GM19324 (cell line): ENCODE measurements at regions not wholly inside any gene's neighbourhood (a gene's known extent, or its start where the extent isn't known, plus 50 kb on each side); places are given as distances from the start of the nearest gene placed in this dataset.

Experiments
- ATAC-seq: cut with Tn5 transposase; IDR thresholded peaks from one replicate; pipeline ENCODE4 v1.9.1; 2021; ENCODE audit warnings: mild to moderate bottlenecking, moderate library complexity; ENCODE audit not compliant: unreplicated experiment, low FRiP score

DNA sequence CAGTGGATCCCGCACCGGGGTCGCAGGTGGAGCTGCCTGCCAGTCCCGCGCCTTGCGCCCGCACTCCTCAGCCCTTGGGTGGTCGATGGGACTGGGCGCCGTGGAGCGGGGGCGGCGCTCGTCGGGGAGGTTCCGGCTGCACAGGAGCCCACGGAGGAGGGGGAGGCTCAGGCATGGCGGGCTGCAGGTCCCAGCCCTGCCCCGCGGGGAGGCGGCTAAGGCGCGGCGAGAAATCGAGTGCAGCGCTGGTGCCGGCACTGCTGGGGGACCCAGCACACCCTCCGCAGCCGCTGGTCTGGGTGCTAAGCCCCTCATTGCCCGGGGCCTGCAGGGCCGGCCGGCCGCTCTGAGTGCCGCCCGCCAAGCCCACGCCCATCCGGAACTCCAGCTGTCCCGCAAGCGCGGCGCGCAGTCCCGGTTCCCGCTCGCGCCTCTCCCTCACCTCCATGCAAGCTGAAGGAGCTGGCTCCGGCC lies 120.6 kb upstream of the MEF2C start:
- ATAC-seq, result no peak

GRCh38 chr5:88999853-89000252 lies 116.9 kb upstream of the MEF2C start:
- ATAC-seq, result no peak

- no peak for ATAC-seq
These were observed 115.0 kb upstream of the MEF2C start for GRCh38 chr5:88997937-88998336.

DNA sequence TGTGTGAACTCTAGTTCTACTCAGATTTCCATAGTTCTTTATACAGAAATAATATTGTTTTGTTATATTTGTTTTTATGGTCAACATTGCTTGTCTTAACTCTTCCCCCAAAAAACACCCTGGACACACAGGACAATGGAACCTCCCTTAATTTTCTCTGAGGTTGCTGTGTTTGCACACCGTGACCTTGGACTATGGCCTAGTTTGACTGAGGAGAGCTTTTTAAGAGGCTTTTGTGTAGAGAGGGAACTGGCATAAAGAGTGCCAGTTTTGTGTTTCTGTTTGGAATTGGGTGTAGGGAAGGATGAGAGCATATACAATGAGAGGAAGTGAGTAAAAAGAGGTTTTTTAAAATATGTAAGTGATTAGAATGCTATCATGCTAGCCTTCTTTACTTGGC lies 101.1 kb upstream of the MEF2C start:
- no peak for ATAC-seq

GRCh38 chr5:88979726-88980125 lies 96.7 kb upstream of the MEF2C start:
- no peak for ATAC-seq

DNA sequence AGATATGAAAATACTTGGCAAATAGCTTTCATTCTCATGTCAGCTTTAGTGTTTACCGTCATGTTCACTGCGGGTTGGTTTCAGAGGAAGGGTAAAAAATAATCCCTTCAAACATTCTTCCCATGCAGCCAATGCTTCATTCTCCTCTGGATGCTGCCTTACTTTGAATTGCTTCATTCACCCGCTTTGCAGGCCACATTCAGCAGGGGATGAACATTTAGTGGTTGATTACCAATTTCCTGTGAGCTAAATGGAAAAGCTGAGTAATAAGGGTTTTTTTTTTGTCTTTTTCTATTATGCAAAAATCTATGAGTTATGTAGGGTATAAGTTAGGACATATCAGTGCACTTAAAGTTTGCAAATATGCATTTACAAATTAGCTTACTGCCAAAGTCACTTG lies 96.3 kb upstream of the MEF2C start:
- ATAC-seq, result peak; percentile 74

- no peak for ATAC-seq
These were observed 93.9 kb upstream of the MEF2C start for GRCh38 chr5:88976914-88977313.

- ATAC-seq, result peak; percentile 53
These were observed 84.9 kb upstream of the MEF2C start for GRCh38 chr5:88967633-88968585.

- ATAC-seq, result no peak
These were observed 81.8 kb upstream of the MEF2C start for GRCh38 chr5:88964831-88965230.

GRCh38 chr5:88957013-88957412 lies 74.0 kb upstream of the MEF2C start:
- ATAC-seq, result no peak

DNA sequence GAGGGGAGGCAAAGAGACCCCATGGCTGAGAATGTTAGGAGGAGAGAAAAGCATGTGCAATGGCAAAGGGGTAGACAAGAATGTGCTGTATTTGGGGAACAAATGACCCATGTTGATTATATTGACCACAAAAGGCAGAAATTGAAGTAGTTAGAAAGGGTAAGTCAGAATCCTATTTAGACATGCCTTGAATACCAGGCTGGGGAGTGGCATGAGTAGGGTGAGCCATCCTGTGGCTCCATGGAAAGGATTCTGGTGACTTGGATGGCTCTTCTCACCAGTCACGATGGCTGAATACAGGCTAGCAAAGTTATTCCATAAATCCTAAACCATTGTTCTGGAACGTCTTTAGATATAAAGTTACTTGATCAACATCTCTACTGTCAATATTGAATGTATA lies 73.4 kb upstream of the MEF2C start:
- no peak for ATAC-seq

DNA sequence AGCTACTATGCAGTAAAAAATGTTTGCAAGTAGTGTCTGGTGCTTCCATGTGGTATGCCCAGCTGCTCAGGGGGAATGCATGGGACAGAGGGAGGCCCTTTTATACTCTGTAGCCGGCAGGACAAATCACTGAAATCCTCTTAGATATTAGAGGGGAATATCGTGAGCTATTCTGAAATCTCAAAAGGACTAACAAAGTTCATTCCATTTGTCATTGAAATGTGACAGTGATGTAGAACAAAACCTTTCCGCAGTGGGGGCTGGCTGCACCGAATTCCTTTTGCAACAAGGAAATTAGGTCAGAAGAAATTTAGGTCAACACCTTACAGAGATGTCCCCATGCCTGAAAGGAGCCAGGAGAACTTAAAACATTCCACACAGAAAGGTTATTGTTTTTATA lies 72.4 kb upstream of the MEF2C start:
- ATAC-seq, result no peak

DNA sequence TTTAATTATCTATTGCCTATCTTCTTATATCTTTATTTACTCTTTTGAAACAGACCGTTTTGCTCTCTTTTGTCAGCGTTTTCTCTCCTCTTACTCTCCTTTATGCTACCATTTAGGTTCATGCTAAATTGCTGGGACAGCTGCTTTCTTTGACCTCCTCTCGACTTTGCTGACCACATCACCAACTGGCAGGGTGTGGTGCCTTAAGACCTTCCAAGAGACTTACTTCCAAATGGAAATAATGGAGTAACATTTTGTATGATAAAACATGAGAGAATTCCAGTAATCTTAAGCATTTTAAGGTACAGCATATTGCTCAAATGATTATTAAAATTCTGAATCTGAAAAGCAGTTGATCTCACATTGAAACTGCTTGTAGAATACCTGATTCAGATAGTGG lies 71.5 kb upstream of the MEF2C start:
- ATAC-seq, result no peak

GRCh38 chr5:88952996-88953643 lies 70.1 kb upstream of the MEF2C start:
- ATAC-seq, result no peak

DNA sequence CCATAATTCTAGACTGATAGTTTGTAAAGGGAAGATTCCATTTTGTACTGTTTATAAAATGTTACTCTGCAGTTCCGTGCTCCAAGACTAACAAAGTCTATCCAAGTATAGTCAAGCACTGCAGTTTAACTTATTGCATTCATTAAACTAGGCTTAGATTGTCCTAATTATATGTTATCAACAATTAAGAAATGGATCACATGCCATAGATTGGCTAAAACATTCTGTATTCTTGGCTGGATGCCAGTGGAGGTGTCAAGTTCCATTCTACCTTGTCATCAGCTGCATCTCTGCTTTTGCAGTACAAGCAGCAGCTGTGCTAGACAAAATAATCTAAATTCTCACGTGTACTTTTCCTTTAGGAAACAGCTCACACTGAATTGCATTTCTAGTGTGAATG lies 69.4 kb upstream of the MEF2C start:
- ATAC-seq, result no peak

DNA sequence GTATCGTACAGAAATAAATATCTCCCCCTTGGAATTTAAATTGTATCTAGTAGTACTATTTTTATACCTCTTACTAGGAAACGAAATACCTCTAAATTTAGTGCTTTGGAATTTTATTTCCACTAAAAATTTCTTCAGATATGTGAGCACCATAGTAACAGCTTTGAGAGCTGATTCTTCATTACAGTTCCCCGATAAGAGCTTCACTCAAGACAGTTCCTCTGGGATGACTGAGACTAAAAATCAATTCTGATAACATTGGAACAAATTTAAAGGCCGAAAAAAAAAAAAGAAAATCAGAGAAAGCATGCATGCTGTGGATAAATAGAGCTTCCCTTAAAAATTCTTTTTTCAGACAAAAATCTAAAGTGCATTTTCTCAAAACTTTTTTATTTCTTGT lies 68.5 kb upstream of the MEF2C start:
- ATAC-seq, result no peak

- ATAC-seq, result no peak
These were observed 66.0 kb upstream of the MEF2C start for GRCh38 chr5:88948746-88949600.

GRCh38 chr5:88944751-88945531 lies 62.0 kb upstream of the MEF2C start:
- ATAC-seq, result no peak

GRCh38 chr5:88941581-88941980 lies 58.6 kb upstream of the MEF2C start:
- ATAC-seq, result no peak

DNA sequence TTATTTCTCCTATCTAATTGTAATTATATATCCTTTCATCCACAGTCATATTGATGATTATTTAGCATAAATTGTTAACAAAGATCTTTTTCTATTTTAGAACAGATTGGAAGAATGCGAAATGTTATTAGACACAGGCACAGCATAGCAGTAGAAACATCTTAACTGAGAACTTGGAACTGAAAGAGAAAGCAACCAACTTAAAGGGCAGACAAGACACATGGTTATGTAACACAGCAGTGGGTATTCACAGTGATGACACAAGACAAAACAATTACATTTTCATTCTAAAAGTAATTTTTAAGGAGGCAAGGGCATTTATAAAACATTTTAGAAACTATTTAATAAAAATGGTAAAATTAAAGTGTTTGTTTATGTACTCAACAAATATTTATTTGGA lies 57.7 kb upstream of the MEF2C start:
- ATAC-seq, result peak; percentile 72
